SHP77 treated with DMSO at 0.1 percent for 48 hours (cell line): ENCODE measurements at regions not wholly inside any gene's neighbourhood (a gene's known extent, or its start where the extent isn't known, plus 50 kb on each side); places are given as distances from the start of the nearest gene placed in this dataset.
"Not testable (repeated sequence)": the region's sequence is repeated elsewhere in the genome, so short reads cannot be mapped to it uniquely, and the experiment has no call there.

Experiments used
- DNase-seq: peaks from one replicate; lab custom pipeline; 2025; lab: John Stamatoyannopoulos, UW

DNA sequence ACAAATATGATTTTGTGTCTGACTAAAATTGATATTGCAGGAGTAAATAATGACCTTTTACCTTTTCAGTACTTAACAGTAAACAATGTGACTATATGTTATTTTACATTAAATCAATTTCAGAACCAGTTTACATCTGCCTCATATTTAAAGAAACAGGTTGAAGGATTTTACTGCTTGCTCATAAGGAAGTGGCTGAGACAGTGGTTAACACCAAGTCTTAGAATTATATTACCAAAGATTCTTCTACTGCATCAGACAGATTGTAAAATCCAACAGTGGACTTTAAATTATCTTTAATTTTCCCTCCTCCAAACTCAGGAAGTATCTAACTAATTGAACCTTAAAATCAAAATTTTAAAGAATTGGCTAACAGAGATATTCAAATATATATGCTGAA, 1929.9 kb downstream of the PCDH9 start:
- no peak for DNase-seq

DNA sequence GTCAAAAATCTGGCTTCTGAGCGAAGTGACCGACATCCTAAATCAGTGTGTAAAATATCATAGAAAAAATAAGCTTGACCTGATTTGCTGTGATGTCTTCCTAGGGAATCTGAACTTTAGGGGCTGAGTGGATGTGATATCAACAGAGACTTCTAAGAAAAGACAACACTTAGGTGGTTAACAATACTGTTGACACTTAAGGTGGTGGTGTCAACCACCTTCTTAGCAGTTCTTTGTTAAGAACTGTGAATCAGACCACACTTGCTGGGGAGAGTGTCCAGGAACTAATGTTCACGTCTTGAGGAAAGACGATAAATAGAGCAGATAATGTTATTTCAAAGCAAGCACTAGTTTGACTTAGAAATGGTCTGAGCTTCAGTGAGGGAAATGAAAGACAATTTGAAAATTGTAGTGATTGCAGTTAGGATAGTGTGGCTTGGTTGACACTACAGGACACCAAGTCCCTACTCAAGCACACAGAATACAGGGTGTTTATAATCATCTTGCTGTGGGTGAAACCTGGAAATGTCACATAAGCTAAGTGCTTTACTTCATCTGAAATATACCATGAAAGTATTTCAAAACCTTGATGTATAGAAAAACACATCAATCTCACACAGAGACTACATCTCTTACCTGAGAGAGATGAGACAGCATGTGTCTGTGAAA, 1936.5 kb downstream of the PCDH9 start:
- no peak for DNase-seq

DNA sequence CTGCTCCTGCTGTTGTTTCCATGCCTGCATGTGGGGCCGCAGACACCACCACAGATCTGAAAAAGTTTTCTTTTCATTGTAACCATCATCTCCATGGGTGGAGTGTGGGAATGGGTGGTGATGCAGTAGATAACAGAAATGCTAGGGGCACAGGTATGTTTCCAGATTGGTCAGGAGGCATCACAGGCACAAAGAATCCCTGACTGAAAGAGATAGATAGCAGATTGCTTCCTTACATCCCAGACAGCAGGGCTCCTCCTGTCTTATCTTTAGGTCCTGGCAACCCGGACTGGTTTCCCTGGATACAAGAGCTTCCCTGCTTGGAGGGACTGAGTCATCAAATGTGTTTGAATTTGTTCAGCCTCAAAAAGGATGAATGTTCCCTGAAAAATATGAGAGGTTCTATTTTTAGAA, 1937.6 kb downstream of the PCDH9 start:
- DNase-seq, result no peak

DNA sequence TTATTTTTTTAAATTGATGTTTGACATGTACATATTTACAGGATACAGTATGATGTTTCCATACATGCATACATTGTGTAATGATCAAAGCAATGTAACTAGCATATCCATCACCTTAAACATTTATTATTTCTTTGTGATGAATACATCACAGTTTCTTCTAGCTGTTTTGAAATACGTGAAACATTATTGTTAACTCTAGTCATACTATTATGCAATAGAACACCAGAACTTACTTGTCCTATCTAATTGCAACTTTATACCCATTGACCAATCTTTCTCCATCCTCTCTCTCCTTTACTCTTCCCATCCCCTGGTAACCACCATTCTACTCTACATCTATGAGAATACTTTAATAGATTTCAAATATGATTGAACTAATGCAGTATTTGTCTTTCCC, 1942.7 kb downstream of the PCDH9 start:
- DNase-seq, result no peak

DNA sequence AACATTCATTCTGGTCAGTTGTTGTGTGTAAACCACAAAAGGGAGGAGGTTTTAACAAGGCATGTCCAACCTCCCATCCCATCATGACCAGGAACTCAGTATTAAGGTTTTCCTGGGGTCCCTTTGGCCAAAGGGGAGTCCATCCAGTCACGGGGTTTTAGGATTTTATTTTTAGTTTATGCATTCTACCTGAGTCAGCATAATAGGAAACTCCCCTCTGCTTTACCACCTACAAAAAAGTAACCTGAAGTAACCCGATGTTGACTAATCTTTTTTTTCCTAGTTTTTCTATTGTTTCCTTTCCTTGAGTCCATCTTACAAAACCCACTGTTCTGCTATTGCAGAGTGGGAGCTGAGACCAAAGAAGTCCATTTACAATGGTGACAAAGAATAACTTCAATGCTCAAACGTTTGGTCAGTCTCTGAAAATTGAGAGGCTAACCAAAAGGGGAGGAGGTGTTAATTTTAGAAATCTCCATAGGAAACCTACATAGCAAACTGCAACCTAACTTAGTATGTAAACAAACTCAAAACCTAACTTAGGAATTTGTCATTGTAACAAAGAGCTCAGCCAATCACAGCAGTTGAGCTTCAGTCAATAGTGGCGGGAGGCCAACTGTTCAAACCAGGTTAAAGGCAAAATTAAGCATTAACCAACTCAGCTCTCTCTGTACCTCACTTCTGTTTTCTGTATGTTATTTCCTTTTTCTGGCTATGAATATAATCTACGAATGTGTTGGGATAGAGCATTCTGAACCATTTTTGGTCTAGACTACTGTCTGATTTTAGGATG, 1954.1 kb downstream of the PCDH9 start:
- no peak for DNase-seq

- no peak for DNase-seq
Observed at GRCh38 chr13:65275108-65275507, 1955.0 kb downstream of the PCDH9 start.

GRCh38 chr13:65273811-65274420, 1956.2 kb downstream of the PCDH9 start:
- not testable (repeated sequence) for DNase-seq

- DNase-seq, result no peak
Observed at GRCh38 chr13:65268009-65268408, 1962.1 kb downstream of the PCDH9 start.

DNA sequence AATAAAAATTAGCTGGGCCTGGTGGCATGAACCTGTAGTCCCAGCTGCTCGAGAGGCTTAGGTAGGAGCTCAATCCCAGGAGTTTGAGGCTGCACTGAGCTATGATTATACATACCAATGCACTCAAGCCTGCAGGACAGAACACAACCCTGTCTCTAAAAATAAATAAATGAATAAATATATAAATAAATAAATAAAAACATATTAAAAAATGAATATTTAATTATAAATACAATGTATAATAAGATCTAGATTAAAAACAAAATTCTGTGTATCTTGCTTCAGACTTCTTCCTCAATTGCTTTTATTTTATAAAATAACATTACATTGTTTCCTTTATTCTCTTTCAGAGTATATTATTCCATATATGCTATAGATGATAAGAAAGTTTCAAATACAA, 1964.1 kb downstream of the PCDH9 start:
- no peak for DNase-seq

GRCh38 chr13:65264066-65264465, 1966.1 kb downstream of the PCDH9 start:
- no peak for DNase-seq

GRCh38 chr13:65260946-65261891, 1968.9 kb downstream of the PCDH9 start:
- DNase-seq, result no peak

DNA sequence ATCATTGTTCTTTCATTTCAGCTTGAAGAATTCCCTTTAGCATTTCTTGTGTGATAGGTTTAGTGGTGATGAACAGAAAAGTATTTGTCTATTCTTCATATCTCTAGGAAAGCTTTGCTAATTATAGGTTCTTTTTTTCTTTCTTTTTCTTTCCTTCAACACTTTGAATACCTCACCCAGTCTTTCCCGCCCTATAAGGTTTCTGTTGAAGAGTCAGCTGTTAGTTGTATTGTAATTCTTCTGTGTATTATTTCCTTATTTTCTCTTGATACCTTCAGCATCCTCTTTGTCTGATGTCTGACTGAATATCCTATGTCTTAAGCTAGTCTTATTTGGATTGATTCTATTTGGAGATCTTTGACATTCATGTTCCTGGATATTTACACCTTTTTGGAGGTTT, 1989.4 kb downstream of the PCDH9 start:
- no peak for DNase-seq

DNA sequence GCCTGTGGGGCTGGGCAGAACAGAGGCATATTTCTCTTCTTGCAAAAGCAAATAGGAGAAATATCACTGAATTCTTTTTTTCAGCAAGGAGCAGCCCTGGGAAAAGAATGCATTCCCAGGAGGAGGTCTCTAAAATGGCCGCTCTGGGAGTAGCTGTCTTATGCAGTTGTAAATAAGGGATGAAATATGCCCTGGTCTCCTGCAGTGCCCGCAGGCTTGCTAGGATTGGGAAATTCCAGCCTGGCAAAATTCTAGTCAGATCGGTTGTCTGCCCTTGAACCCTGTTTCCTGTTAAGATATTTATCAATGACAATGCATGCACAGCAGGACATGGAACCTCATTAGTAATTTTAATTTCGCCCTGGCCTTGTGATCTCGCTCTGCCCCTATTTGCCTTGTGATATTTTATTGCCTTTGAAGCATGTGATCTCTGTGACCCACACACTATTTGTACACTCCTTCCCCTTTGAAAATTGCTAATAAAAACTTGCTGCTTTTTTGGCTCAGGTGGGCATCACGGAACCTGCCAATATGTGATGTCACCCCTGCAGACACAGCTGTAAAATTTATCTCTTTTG, 1993.2 kb downstream of the PCDH9 start:
- DNase-seq, result no peak

GRCh38 chr13:65217471-65217995, 2012.6 kb downstream of the PCDH9 start:
- DNase-seq, result no peak

GRCh38 chr13:65202845-65203244, 2027.3 kb downstream of the PCDH9 start:
- DNase-seq, result not testable (repeated sequence)

DNA sequence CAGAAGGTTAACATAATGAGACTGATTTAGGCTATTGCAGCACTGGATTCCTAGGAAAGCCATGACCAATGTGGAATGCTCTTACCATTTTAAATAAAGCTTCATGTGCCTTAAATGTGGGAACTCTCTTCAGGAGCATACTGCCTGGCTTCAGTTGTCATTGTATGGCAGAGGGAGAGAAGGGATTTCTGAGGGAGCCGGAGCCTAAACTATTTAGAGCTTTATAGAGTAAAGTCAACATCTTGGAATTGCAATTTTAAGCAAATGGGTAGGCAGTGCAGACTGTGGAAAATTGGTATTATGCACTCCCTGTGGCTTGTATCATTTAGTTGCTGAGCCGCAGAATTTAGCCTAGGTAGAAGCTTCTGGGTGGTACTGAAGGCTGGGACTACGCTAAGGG, 2041.4 kb downstream of the PCDH9 start:
- DNase-seq, result no peak

DNA sequence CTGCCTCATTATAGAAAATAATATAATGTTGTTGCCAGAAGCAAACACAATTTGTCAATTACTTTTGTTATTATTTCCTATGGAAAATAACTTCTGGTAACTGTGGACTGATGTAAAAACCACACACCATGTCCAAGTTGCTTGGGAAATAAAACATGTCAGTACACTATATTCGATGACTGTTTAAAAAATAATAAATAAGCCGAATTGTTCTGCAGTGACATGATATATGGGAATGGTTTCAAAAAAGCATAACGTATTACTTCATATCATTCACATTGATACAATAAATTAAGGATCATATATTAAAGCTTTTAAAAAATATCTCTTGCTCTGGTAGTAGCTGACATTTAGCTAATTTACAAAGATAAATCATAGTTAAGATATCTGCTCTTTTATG, 2062.1 kb downstream of the PCDH9 start:
- DNase-seq, result no peak

DNA sequence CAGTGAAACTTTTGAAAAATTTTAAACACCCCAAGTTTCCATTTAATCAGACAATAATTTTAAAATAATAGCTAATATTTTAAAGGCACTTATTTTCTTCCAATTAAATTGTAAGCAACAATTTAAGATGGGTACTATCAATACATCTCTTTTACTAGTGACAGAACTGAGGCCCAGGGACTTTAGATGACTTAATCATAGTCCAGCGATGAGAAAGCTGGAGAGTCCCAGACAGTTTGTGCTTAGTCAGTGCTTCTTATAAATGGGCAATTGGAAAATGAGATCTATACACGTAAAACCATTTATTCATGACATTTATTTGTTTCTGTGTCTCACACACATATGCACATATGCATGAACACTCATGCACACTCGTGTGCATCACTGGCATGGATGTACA, 2063.5 kb downstream of the PCDH9 start:
- DNase-seq, result no peak

- DNase-seq, result no peak
Observed at GRCh38 chr13:65159803-65160202, 2070.3 kb downstream of the PCDH9 start.

- DNase-seq, result no peak
Observed at GRCh38 chr13:65155861-65156260, 2074.3 kb downstream of the PCDH9 start.

GRCh38 chr13:65154661-65155447, 2075.3 kb downstream of the PCDH9 start:
- no peak for DNase-seq
